HG03432 (cell line): ENCODE measurements at regions not wholly inside any gene's neighbourhood (a gene's known extent, or its start where the extent isn't known, plus 50 kb on each side); places are given as distances from the start of the nearest gene placed in this dataset.

Experiments
- ATAC-seq: cut with Tn5 transposase; IDR thresholded peaks from one replicate; pipeline ENCODE4 v1.9.1; 2021; ENCODE audit warnings: mild to moderate bottlenecking, moderate library complexity; ENCODE audit not compliant: unreplicated experiment

DNA sequence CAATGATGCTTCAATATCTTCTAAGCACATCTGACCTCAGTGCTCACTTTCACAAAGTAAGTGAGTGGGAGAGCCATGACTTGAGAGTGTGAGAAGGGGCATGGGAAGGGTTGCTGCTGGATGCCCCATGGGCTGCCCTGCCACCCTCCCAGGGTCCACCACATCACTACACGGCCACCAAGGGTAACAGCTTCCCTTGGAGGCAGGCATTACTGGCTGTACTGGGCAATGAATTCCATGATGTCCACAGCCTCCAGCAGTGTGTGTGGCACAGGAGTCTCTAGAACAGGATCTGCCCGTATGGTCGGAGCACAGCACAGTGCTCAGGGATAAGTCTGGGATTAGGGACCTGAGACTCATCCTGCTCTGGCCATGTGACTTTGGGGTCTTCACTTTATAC is 481.0 kb upstream of the MYT1L start:
- no peak for ATAC-seq

- no peak for ATAC-seq
Observed at GRCh38 chr2:2810504-2810903, 479.4 kb upstream of the MYT1L start.

GRCh38 chr2:2809771-2810170 is 478.7 kb upstream of the MYT1L start:
- no peak for ATAC-seq

- no peak for ATAC-seq
Observed at GRCh38 chr2:2808551-2809058, 477.5 kb upstream of the MYT1L start.

DNA sequence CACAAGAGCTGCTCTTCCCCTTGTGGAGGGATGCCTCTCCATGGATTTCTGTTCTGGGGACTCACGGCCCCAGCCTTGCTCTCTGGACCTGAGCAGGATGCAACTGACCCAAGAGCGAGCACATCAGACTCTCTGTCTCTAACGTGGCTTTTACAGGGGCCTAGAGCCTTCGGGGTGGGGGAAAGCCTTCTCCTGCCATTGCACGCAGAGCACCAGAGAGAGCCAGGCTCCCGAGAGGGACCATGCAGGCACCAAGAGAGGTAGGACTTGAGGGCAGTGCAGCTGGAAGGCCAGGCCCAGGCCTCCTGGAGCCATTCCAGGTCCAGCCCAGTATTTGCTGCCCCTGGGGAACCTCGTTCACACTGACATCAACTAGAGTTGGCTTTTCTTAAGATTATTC is 475.6 kb upstream of the MYT1L start:
- no peak for ATAC-seq

- no peak for ATAC-seq
Observed at GRCh38 chr2:2805263-2805662, 474.2 kb upstream of the MYT1L start.

DNA sequence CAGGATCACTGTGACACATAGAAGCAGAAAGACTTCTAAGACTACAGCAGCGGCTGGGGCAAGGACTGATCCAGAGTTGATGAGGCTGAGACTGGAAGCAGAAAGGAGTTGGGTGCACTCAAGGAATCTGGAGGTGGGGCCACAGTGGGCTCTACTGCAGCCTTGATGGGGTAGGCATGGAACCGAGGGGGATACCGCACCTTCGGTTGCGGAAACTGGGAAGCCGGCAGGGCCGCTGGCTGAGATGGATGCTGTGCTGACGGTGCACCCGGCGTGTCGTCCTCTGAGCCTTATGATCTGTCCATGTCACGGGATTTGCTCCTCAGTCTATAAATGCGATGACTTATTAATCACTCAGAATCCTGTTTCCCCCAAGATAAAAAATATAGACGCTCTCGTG is 473.5 kb upstream of the MYT1L start:
- ATAC-seq = no peak

- ATAC-seq = no peak
Observed at GRCh38 chr2:2801458-2801857, 470.4 kb upstream of the MYT1L start.

- no peak for ATAC-seq
Observed at GRCh38 chr2:2800697-2801096, 469.6 kb upstream of the MYT1L start.

- no peak for ATAC-seq
Observed at GRCh38 chr2:2800001-2800400, 468.9 kb upstream of the MYT1L start.

DNA sequence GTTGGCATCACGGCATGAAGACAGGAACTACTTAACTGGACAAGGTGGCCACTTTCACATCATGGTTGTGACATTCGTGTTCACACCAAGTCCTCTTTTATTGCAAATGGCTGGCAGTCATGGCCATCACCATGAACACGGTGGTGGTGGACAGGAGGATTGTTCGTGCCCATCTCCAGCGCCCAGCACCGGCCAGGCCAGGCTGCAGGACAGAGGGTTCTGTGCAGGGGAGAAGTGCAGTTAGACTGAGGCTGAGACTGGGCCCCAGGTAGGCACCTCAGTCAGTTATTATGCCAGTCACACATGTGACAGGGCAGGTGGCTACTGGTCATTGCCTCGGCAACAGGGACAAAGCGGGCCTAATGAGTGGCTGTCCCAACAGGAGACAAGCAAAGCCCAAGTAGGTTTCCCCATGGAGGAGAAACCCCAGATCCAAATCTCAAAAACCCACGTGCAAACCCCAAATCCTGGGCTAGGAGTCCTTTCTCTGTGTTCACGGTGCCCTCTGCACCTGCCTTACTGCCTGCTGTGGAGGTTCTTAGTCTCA is 468.1 kb upstream of the MYT1L start:
- no peak for ATAC-seq

DNA sequence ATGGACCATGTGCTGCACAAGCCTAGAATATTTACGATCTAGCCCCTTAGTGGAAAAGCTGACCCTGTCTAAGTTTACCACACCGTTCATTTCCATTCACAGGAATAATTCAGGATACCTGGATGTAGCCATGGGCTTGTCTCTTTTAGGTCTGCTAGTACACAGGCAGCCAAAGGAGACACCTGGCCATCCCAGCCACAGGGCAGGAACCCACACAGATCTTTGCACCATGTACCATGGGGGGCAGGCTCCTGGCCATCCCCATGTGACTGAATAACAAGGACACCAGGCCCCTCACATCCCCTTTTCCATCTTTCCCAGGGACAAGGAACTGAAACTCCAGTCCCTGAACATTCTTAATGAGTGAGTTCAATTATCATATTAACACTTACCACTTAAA is 467.3 kb upstream of the MYT1L start:
- ATAC-seq = no peak

DNA sequence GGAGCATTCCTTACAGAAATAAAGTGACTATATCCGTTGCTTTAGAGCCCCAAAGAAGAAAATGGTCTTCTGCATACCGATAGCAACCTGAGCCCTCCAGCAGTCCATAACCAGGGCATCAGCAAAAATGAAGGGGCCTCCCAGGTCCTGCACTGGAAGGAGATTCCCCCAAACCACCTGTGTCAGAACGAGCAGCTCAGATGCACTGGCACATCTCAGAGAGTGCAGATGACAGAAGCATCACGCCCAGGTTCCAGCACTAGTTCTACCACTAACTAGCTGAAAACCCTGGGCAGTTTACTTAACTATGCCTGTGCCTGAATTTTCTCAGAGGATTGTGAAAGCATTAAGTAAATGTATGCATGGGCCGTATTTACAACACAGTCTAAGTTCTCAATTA is 466.7 kb upstream of the MYT1L start:
- no peak for ATAC-seq

DNA sequence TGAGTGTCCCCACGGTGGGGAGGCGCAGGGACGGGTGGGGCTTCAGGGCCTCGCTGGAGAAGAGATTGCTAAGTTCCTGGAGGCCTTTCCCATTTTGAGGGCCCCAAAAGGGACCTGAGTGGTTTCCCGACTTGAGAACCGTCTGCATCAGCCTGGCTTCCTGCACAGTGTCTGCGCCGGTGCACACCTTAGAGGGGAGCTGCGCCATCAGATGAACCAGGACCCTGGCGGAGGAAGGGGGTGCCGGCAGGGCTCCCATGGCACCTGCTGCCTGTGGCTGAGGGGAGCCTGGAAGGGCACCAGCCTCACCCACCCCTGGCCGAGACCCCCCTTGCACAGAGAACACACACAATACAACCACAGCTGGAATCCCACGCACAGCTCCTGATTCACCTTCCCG is 465.1 kb upstream of the MYT1L start:
- ATAC-seq = no peak

GRCh38 chr2:2795438-2796091 is 464.5 kb upstream of the MYT1L start:
- ATAC-seq = no peak

GRCh38 chr2:2793925-2794560 is 463.0 kb upstream of the MYT1L start:
- no peak for ATAC-seq

DNA sequence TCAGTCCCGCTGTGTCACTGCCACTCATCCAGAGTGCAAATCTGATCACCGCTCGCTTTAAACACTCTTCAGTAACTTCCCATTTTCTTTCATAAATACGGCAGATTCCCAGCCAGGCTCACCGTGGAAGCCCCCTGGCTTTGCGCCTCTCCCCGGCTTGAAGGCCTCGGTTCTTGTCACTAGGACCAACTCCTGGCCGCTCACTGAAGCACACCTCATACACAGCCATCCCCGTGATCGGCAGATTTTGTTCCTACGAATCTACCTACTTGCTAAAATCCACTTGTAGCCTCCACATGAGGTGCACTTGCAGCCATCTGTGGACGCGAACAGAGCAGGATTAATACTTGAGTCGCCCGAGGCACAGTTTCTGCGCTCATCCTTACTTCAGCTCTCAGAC is 462.4 kb upstream of the MYT1L start:
- ATAC-seq = no peak

GRCh38 chr2:2791606-2792005 is 460.5 kb upstream of the MYT1L start:
- no peak for ATAC-seq

DNA sequence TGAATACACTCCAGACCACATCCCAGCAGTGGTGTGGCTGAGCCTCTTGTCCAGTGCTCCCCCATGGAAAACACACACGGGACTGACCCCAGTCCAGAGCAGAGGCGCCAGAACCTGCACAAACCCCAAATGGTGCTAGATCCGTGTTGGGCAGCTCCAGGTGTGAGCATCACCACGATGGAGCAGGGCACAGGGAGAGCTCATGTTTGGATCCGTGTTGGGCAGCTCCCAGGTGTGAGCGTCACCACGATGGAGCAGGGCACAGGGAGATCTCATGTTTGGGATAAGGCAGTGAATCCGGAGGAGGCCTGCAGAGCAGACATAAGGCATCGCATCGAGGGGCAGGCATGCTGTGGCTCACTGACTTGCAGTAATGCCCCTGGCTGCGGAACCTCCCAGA is 460.0 kb upstream of the MYT1L start:
- no peak for ATAC-seq

DNA sequence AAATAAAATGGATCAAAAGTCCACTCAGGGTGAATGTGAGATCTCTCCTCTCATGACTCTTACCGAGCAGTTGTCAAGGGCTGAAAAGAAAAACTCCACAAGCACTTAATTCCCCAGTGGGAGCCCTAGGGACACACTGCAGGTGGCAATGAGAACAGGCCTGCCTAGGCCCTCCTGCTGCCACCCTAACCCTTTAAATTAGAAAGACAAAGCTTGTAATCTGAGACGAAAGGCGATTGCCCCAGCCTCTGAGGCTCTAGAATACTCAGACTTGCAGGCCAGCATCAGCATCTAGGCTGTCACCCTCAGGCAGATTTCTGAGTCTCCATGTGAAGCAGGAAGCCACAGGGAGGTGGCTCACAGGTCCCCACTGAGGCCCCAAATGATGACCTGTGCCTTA is 457.0 kb upstream of the MYT1L start:
- ATAC-seq = no peak

DNA sequence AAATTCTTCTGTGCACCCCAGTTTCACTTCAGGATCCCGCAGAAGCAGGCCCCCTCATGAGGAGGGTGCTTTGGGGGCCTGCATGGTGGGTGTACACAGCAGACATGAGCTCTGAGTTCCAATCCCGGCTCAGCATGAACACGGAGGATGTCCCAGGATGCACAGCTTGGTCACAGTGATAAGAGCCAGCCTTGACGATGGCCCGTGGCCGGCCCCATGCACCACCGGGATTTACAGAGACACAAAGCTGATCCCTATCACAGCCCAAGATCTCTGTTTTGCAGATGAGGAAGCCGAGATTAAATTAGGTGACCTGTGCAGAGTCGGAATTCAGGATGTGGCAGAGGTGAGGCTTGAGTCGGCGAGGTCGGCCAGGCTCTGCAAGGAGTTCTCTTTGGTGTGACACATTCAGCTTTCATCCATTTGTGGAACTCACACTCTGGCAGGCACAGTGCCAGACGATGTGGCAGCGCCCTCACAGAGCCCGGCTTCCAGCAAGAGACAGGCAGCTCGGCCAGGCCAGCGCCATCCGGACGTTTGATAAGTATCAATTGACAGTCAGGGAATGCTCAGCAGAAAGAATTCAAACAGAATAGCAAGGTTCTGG is 456.3 kb upstream of the MYT1L start:
- ATAC-seq = no peak

GRCh38 chr2:2782007-2782406 is 450.9 kb upstream of the MYT1L start:
- no peak for ATAC-seq
